Chondrocyte (in vitro differentiated cells): ENCODE measurements at regions not wholly inside any gene's neighbourhood (a gene's known extent, or its start where the extent isn't known, plus 50 kb on each side); places are given as distances from the start of the nearest gene placed in this dataset.
A peak's percentile ranks its signal among the peaks of the same experiment; 100 is the strongest.

ENCODE experiments used
- DNase-seq: peaks from one replicate; pipeline ENCODE4 v3.0.0; 2021; ENCODE audit warnings: mixed read lengths, low spot score
- H3K27ac Mint-ChIP-seq: one replicate; pipeline ENCODE4 v1.8.0; 2021; ENCODE audit warnings: mild to moderate bottlenecking, moderate library complexity, mixed read lengths; ENCODE audit not compliant: unreplicated experiment
- H3K27me3 Mint-ChIP-seq: 2 replicates; pipeline ENCODE4 v1.8.0; 2021; ENCODE audit warnings: low read depth, mixed read lengths
- H3K36me3 Mint-ChIP-seq: 2 replicates; pipeline ENCODE4 v1.8.0; 2021; ENCODE audit warnings: low read depth, mixed read lengths
- H3K4me1 Mint-ChIP-seq: 2 replicates; pipeline ENCODE4 v1.8.0; 2021; ENCODE audit warnings: low read depth, mild to moderate bottlenecking, mixed read lengths
- H3K4me3 Mint-ChIP-seq: one replicate; pipeline ENCODE4 v1.8.0; 2021; ENCODE audit warnings: mild to moderate bottlenecking, moderate library complexity, mixed read lengths; ENCODE audit not compliant: unreplicated experiment
- H3K9me3 Mint-ChIP-seq: 2 replicates; pipeline ENCODE4 v1.8.0; 2021; ENCODE audit warnings: low read depth, mixed read lengths
- CTCF ChIP-seq: fragments of 200-600 bp; sonication (generic); IDR thresholded peaks from 2 replicates; pipeline ENCODE4 v1.5.0; 2021; ENCODE audit warnings: antibody characterized with exemption, mild to moderate bottlenecking, moderate library complexity

- Mint-ChIP-seq H3K4me1 (peaks cover 6% of the 10 kb centered on the region), H3K9me3 (no peaks in the 10 kb centered on the region), H3K36me3 (no peaks in the 10 kb centered on the region), H3K27me3 (peaks cover 1% of the 10 kb centered on the region), H3K27ac (no peak overlapping the region), H3K4me3 (no peak overlapping the region)
- no peak for DNase-seq
- TF ChIP-seq CTCF: no peak
Observed at GRCh38 chr11:129314371-129314770, 61.3 kb upstream of the BARX2 start.

GRCh38 chr11:129313541-129314297 lies 61.9 kb upstream of the BARX2 start:
- no peaks in the 10 kb centered on the region for H3K36me3 Mint-ChIP-seq
- no peak for DNase-seq
- peaks cover 1% of the 10 kb centered on the region for H3K27me3 Mint-ChIP-seq
- H3K4me3 Mint-ChIP-seq: no peak overlapping the region
- H3K27ac Mint-ChIP-seq: no peak overlapping the region
- H3K4me1 Mint-ChIP-seq: peaks cover 6% of the 10 kb centered on the region
- TF ChIP-seq CTCF: no peak
- no peaks in the 10 kb centered on the region for H3K9me3 Mint-ChIP-seq

- no peak for TF ChIP-seq CTCF
- Mint-ChIP-seq H3K27ac (peak overlapping the region; percentile 45), H3K4me3 (peak overlapping the region; percentile 4), H3K4me1 (peaks cover 6% of the 10 kb centered on the region), H3K36me3 (no peaks in the 10 kb centered on the region), H3K9me3 (no peaks in the 10 kb centered on the region), H3K27me3 (peaks cover 1% of the 10 kb centered on the region)
- DNase-seq: no peak
Observed at GRCh38 chr11:129312730-129313503, 62.7 kb upstream of the BARX2 start.

GRCh38 chr11:129308241-129308865 lies 67.3 kb upstream of the BARX2 start:
- Mint-ChIP-seq H3K27ac (no peak overlapping the region), H3K36me3 (no peaks in the 10 kb centered on the region), H3K9me3 (no peaks in the 10 kb centered on the region), H3K4me1 (peaks cover 6% of the 10 kb centered on the region), H3K27me3 (peaks cover 1% of the 10 kb centered on the region), H3K4me3 (no peak overlapping the region)
- TF ChIP-seq CTCF: no peak
- no peak for DNase-seq

- TF ChIP-seq CTCF: no peak
- no peaks in the 10 kb centered on the region for H3K9me3 Mint-ChIP-seq
- H3K4me1 Mint-ChIP-seq: no peaks in the 10 kb centered on the region
- no peak overlapping the region for H3K4me3 Mint-ChIP-seq
- DNase-seq: no peak
- no peaks in the 10 kb centered on the region for H3K36me3 Mint-ChIP-seq
- H3K27ac Mint-ChIP-seq: no peak overlapping the region
- peaks cover 2% of the 10 kb centered on the region for H3K27me3 Mint-ChIP-seq
Observed at GRCh38 chr11:129307162-129307561, 68.5 kb upstream of the BARX2 start.
